22Rv1 (cell line): ENCODE measurements at regions not wholly inside any gene's neighbourhood (a gene's known extent, or its start where the extent isn't known, plus 50 kb on each side); places are given as distances from the start of the nearest gene placed in this dataset.
"Not testable (repeated sequence)": the region's sequence is repeated elsewhere in the genome, so short reads cannot be mapped to it uniquely, and the experiment has no call there.

Experiments
- H3K27ac ChIP-seq: fragments of 450-650 bp; 2 replicates; pipeline ENCODE4 v1.5.1; 2017
- CTCF ChIP-seq: fragments of 450-650 bp; IDR thresholded peaks from 2 replicates; pipeline ENCODE4 v1.5.1; 2017; ENCODE audit warnings: mild to moderate bottlenecking
- ZFX ChIP-seq: fragments of 450-650 bp; IDR thresholded peaks from 2 replicates; pipeline ENCODE4 v1.6.1; 2017; ENCODE audit warnings: antibody characterized with exemption, borderline replicate concordance

- TF ChIP-seq CTCF (no peak), ZFX (no peak)
- H3K27ac ChIP-seq = no peak overlapping the region
These were observed 151.0 kb downstream of the MREG start for GRCh38 chr2:215862351-215862771.

- no peak overlapping the region for H3K27ac ChIP-seq
- TF ChIP-seq ZFX (no peak), CTCF (no peak)
These were observed 151.6 kb downstream of the MREG start for GRCh38 chr2:215861607-215862350.

- TF ChIP-seq ZFX (no peak), CTCF (no peak)
- H3K27ac ChIP-seq = no peak overlapping the region
These were observed 157.3 kb downstream of the MREG start for GRCh38 chr2:215856080-215856479.

GRCh38 chr2:215855308-215855707 is 158.0 kb downstream of the MREG start:
- H3K27ac ChIP-seq = not testable (repeated sequence)

- no peak overlapping the region for H3K27ac ChIP-seq
- TF ChIP-seq CTCF = no peak
- no peak for TF ChIP-seq ZFX
These were observed 159.3 kb downstream of the MREG start for GRCh38 chr2:215854008-215854407.

GRCh38 chr2:215851696-215852095 is 161.7 kb downstream of the MREG start:
- no peak overlapping the region for H3K27ac ChIP-seq
- no peak for TF ChIP-seq CTCF
- TF ChIP-seq ZFX = no peak

GRCh38 chr2:215851082-215851481 is 162.3 kb downstream of the MREG start:
- H3K27ac ChIP-seq = no peak overlapping the region
- no peak for TF ChIP-seq CTCF
- no peak for TF ChIP-seq ZFX

- TF ChIP-seq CTCF (no peak), ZFX (no peak)
- H3K27ac ChIP-seq = no peak overlapping the region
These were observed 163.0 kb downstream of the MREG start for GRCh38 chr2:215850380-215850779.
